Common myeloid progenitor, CD34-positive (primary cell): ENCODE measurements at regions not wholly inside any gene's neighbourhood (a gene's known extent, or its start where the extent isn't known, plus 50 kb on each side); places are given as distances from the start of the nearest gene placed in this dataset.
"Not testable (repeated sequence)": the region's sequence is repeated elsewhere in the genome, so short reads cannot be mapped to it uniquely, and the experiment has no call there.

Experiments used
- CTCF ChIA-PET: fragments of 350-600 bp; sonication (Branson Sonifier 250); formaldehyde crosslinking; loops from one replicate; lab custom pipeline; 2021; ENCODE audit warnings: antibody characterized with exemption; lab: Charles Lee
- POLR2A ChIA-PET: fragments of 350-600 bp; sonication (Branson Sonifier 250); formaldehyde crosslinking; loops from one replicate; lab custom pipeline; 2021; ENCODE audit warnings: antibody characterized with exemption; lab: Charles Lee
- DNase-seq, 3 donors: peaks; one replicate each; pipeline versions ENCODE4 v3.0.0 to v3.0.0-alpha.2; 2013
- H3K27ac ChIP-seq, 2 experiments: 1 replicate in 1 of 2; 2 replicates in 1 of 2; pipeline ENCODE4 v1.7.0; 2013; ENCODE audit warnings: inconsistent platforms in 2 of 2, low read length in 2 of 2, mild to moderate bottlenecking in 2 of 2, low read depth in 1 of 2, moderate library complexity in 1 of 2; ENCODE audit not compliant: severe bottlenecking in 2 of 2, insufficient read depth in 1 of 2, poor library complexity in 1 of 2
- H3K27me3 ChIP-seq, 5 experiments: replicated peaks in 2 of 5; 1 replicate in 3 of 5; 2 replicates in 2 of 5; pipeline versions ENCODE4 v1.6.1 to v1.7.0; 2013; ENCODE audit warnings: low read length in 4 of 5, mild to moderate bottlenecking in 2 of 5, moderate library complexity in 2 of 5, inconsistent platforms in 1 of 5; ENCODE audit not compliant: insufficient read depth in 5 of 5, control insufficient read depth in 4 of 5
- H3K36me3 ChIP-seq, 4 experiments: 1 replicate in 2 of 4; 2 replicates in 2 of 4; pipeline versions ENCODE4 v1.6.1 to v1.7.0; 2013; ENCODE audit warnings: low read length in 3 of 4, control low read depth in 1 of 4, mild to moderate bottlenecking in 1 of 4; ENCODE audit not compliant: control insufficient read depth in 4 of 4, insufficient read depth in 4 of 4
- H3K4me1 ChIP-seq, 4 experiments: 1 replicate in 3 of 4; 2 replicates in 1 of 4; pipeline versions ENCODE4 v1.6.1 to v1.7.1; 2013; ENCODE audit warnings: low read length in 3 of 4, mild to moderate bottlenecking in 3 of 4, control low read depth in 1 of 4, inconsistent platforms in 1 of 4, moderate library complexity in 1 of 4; ENCODE audit not compliant: control insufficient read depth in 4 of 4, insufficient read depth in 4 of 4; ENCODE audit errors: control extremely low read depth in 1 of 4
- H3K4me3 ChIP-seq, 7 experiments: 1 replicate in 4 of 7; 2 replicates in 3 of 7; pipeline versions ENCODE4 v1.5.1 to v1.7.0; 2013; ENCODE audit warnings: mild to moderate bottlenecking in 7 of 7, low read length in 6 of 7, moderate library complexity in 6 of 7, inconsistent platforms in 2 of 7, low read depth in 2 of 7, control low read depth in 1 of 7; ENCODE audit not compliant: insufficient read depth in 4 of 7, control insufficient read depth in 1 of 7; ENCODE audit errors: extremely low read depth in 1 of 7
- H3K9me3 ChIP-seq, 5 experiments: 1 replicate in 4 of 5; 2 replicates in 1 of 5; pipeline versions ENCODE4 v1.6.1 to v1.7.1; 2013; ENCODE audit warnings: low read length in 4 of 5, mild to moderate bottlenecking in 2 of 5, inconsistent platforms in 1 of 5, low read depth in 1 of 5, moderate library complexity in 1 of 5; ENCODE audit not compliant: control insufficient read depth in 4 of 5, insufficient read depth in 2 of 5; ENCODE audit errors: control extremely low read depth in 1 of 5
- WGBS: methylation state at CpG from one replicate; pipeline ENCODE4 v1.1.5; 2013; ENCODE audit not compliant: insufficient coverage; 5-methylcytosine and 5-hydroxymethylcytosine counted together

DNA sequence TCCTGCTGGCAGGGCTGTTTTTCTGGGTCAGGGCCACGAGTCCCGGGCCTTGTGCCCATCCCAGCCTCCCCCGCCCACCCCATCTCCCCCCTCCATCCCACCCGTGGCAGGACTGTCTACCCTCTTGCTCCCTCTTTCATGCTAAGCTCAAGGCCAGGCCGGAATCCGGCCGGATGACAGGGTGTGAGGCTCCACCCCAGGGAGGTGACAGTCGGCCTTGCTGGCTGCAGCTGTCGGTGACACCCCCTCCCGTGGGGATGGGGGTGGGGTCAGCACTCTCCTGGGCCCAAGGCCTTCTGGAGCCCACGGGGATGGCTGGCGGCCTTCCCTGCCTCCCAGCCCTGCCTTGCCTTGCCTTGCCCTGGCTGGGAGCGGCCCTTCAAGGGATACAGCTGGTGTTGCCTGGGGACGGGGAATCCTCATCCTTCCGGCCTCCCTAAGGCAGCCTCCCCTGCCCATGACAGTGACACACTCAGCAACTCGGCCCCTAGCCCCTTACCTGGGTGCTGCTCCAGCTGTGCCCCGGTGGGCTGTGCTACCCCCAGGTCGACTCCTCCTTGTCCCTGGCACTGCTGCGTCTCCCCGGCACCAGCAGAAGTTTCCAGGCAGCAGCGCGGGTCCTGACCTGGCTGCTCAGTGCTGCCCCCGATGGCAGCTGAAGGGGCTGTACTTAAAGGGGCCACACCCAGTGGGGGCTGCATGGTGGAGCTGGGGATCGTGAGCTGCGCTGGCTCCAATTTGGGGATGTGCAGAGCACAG lies 303.9 kb downstream of the CCDC74A start:
- H3K36me3 ChIP-seq, H3K9me3 ChIP-seq, CTCF ChIA-PET, POLR2A ChIA-PET, H3K4me3 ChIP-seq, H3K27ac ChIP-seq, H3K27me3 ChIP-seq, H3K4me1 ChIP-seq: not testable (repeated sequence)
- 76% methylated on average over 12 of the region's 25 CpGs for WGBS
- peak; percentile 6 to 40 (median 15) for DNase-seq

DNA sequence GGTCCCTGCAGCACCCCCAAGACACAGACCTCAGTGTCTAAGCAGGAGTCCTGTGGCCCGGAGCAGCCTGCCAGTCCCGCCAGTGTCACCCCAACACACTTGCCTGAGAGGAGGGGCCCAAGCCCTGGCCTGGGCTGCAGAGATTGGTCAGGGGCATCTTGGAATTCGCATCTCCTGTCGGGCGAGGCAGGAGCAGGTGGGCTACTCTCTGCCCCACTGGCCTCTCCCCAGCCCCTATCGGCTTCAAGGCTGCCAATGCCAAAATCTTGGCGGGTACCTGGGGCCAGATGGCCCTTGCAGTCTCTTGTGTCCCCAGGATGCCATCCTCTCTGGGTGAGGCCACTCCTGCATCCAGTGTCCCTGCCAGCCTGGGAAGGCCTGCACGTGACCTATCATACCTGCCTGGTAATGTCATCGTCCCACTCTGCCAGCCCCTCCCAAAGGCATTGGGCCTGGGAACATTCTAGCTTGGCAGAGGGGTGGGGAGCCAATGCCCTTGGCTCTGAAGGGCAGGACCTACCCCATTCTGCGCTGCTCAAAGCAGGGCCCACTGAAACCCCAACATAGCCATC lies 304.6 kb downstream of the CCDC74A start:
- H3K4me3 ChIP-seq, CTCF ChIA-PET, H3K27ac ChIP-seq, H3K4me1 ChIP-seq, H3K27me3 ChIP-seq, H3K36me3 ChIP-seq, H3K9me3 ChIP-seq, POLR2A ChIA-PET, DNase-seq: not testable (repeated sequence)
- 100% methylated on average over 4 of the region's 10 CpGs for WGBS

DNA sequence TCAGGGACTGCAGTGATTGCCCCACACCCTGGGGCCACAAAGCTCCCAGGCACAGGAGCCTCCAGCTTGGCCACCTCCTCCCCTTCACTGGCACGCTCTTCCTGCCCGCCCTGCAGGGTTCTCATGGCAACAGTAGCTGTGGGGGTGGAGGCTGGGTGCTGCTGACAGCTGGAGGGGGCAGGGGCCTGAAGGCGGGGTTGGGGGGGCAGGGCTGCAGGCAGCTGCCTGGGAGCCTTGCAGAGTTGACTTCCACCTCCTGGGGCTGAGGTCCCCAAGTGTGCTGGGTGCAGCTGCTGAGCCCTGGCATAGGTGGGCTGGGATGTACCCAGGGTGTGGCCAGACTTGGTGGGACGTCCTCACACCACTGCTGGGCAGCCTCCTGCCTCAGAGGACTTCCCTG lies 305.2 kb downstream of the CCDC74A start:
- H3K36me3 ChIP-seq, H3K4me1 ChIP-seq, H3K27ac ChIP-seq, POLR2A ChIA-PET, DNase-seq, H3K9me3 ChIP-seq, CTCF ChIA-PET, H3K4me3 ChIP-seq, H3K27me3 ChIP-seq: not testable (repeated sequence)
- no CpG with 5 or more reads among the region's 4 CpGs for WGBS

DNA sequence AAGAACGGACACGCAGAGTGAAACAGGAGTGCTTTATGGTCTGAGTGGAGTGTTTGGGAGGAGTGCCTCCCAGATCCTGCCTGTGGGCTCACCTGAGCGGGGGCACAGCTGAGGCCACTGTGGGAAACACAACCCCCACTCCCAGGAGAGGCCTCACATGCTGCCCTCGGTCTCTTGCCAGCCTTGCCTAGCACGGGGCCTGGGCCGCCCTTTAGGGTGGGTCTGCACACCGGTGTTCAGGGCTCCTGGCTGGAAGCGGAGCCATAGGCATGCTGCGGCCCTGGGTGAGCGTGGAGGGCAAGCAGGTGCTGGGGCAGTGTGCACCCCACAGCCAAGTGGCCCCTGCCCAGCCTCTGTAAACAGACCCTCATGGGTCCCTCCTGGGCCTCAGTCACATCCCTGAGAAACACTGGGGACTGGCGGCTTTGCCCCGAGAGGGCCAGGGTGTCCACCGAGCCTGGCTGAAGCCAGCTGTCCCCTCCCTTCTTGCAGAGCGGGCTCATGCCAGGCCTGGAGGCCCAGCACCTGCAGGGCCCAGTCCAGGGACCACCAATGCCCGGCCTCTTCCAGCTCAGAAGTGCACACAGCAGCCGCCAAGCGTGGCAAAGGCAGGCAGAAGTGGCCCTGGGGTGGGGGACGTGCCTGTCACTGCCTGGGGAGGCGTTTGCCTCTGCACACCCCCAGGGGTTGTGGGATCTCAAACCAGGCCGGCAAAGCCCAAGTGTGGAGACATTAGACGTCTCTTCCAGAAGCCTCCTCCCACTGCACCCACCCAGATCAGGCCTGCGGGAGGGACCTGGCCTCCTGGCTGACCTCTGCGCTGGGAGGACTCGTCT lies 305.9 kb downstream of the CCDC74A start:
- H3K36me3 ChIP-seq, H3K27ac ChIP-seq, POLR2A ChIA-PET, H3K9me3 ChIP-seq, H3K4me3 ChIP-seq, DNase-seq, CTCF ChIA-PET, H3K4me1 ChIP-seq, H3K27me3 ChIP-seq: not testable (repeated sequence)
- 94% methylated on average over 17 of the region's 24 CpGs for WGBS

DNA sequence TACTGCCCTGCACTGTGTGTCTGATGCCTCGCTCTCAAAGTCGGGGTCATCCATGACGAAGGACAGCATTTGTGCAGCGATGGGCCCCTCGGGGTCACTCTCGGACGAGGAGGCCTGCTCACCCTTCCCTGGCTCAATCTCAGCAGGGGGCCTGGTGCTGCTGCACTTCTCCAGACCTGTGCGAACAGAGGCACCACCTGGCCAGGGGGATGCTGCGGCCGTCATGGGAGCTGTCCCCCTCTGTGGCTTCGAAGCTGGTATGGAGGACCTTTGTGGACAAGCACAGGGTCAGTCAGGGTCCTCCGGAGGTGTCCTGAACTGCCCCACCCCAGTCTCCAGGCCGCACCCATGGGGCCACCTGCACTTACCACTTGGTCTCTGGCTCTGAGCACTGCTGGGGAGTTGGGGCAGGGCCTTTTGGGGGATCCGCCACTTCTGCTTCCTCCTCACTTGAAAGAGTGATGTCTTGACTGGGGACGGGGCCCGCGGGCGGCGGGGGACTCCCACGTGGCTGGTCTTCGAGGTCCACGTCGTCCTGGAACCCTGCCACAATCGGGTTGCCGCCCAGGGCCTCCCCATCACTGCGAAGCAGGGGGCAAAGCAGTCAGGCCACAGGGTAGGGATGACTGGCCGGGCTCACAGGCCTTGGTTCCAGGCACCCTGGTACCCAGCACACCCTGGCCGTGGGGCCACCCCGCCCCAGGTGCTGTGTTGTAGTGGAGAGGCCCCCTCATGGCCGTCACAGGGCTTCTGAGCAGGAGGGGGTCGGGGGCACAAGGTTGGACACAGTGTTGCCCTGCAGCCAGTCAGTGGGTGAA lies 306.7 kb downstream of the CCDC74A start:
- H3K27ac ChIP-seq, H3K4me1 ChIP-seq, H3K36me3 ChIP-seq, CTCF ChIA-PET, H3K27me3 ChIP-seq, H3K9me3 ChIP-seq, H3K4me3 ChIP-seq, DNase-seq, POLR2A ChIA-PET: not testable (repeated sequence)
- WGBS: 93% methylated on average over 26 of the region's 31 CpGs

DNA sequence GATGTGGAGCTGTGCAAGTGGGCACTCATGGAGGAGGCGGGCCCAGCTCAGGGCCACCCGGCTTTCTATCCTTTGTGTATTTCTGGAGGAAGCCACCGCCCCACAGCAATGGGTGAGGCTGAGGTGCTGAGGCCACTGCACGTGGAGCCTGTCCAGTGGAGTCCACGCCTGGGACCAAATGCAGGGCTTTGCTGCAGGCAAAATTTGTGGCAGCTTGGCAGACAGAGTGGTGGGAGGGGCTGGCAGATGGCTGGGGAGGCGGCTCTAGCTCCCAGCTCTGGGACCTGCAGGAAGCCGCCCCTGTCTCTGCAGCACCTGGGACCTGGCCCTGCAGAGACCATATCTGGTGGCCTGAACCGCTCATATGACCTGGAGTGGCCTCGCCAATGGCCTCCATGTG lies 307.3 kb downstream of the CCDC74A start:
- WGBS: 97% methylated on average over 8 of the region's 9 CpGs
- POLR2A ChIA-PET, DNase-seq, H3K4me1 ChIP-seq, H3K4me3 ChIP-seq, H3K9me3 ChIP-seq, H3K27ac ChIP-seq, H3K36me3 ChIP-seq, CTCF ChIA-PET, H3K27me3 ChIP-seq: not testable (repeated sequence)
